RWPE2 (cell line): ENCODE measurements at regions not wholly inside any gene's neighbourhood (a gene's known extent, or its start where the extent isn't known, plus 50 kb on each side); places are given as distances from the start of the nearest gene placed in this dataset.
"Not testable (repeated sequence)": the region's sequence is repeated elsewhere in the genome, so short reads cannot be mapped to it uniquely, and the experiment has no call there.

Experiments used
- ATAC-seq: fragments of 200-7000 bp; cut with Tn5 transposase; 3 replicates; pipeline ENCODE4 v1.9.1; 2021; ENCODE audit warnings: low read depth
- DNase-seq: peaks from one replicate; pipeline ENCODE4 v3.0.0-alpha.2; 2020; ENCODE audit warnings: low spot score
- H3K27ac ChIP-seq: fragments of 450-650 bp; 2 replicates; pipeline ENCODE4 v1.5.1; 2017; ENCODE audit warnings: mild to moderate bottlenecking; ENCODE audit not compliant: poor library complexity, severe bottlenecking
- H3K27me3 ChIP-seq: fragments of 250-450 bp; sonication (Bioruptor Pico); 2 replicates; pipeline ENCODE4 v1.5.1; 2021; ENCODE audit warnings: mild to moderate bottlenecking, moderate library complexity; ENCODE audit not compliant: insufficient read depth, poor library complexity, severe bottlenecking
- H3K36me3 ChIP-seq: fragments of 250-450 bp; sonication (Bioruptor Pico); 2 replicates; pipeline ENCODE4 v1.5.1; 2020; ENCODE audit warnings: low read depth, mild to moderate bottlenecking, moderate library complexity
- H3K4me1 ChIP-seq: fragments of 250-450 bp; sonication (Bioruptor Pico); 2 replicates; pipeline ENCODE4 v1.5.1; 2021; ENCODE audit warnings: mild to moderate bottlenecking, moderate library complexity; ENCODE audit not compliant: insufficient read depth, poor library complexity, severe bottlenecking
- H3K4me3 ChIP-seq: fragments of 250-450 bp; sonication (Bioruptor Pico); 2 replicates; pipeline ENCODE4 v1.5.1; 2021; ENCODE audit warnings: mild to moderate bottlenecking, moderate library complexity; ENCODE audit not compliant: severe bottlenecking
- H3K9me3 ChIP-seq: fragments of 250-450 bp; sonication (Bioruptor Pico); 2 replicates; pipeline ENCODE4 v1.5.1; 2021; ENCODE audit warnings: mild to moderate bottlenecking, moderate library complexity; ENCODE audit not compliant: severe bottlenecking
- CTCF ChIP-seq: fragments of 450-650 bp; IDR thresholded peaks from one replicate; pipeline ENCODE4 v1.5.1; 2017; ENCODE audit warnings: mild to moderate bottlenecking, moderate library complexity; ENCODE audit not compliant: poor library complexity, severe bottlenecking

GRCh38 chr21:14890141-14890540 lies 174.7 kb downstream of the NRIP1 start:
- Histone ChIP-seq H3K27ac (no peak overlapping the region), H3K27me3 (no peaks in the 10 kb centered on the region), H3K9me3 (no peaks in the 10 kb centered on the region), H3K4me1 (peaks cover 7% of the 10 kb centered on the region), H3K4me3 (no peak overlapping the region), H3K36me3 (no peaks in the 10 kb centered on the region)
- ATAC-seq (no peak), DNase-seq (no peak)
- TF ChIP-seq CTCF: no peak

GRCh38 chr21:14889080-14889810 lies 175.6 kb downstream of the NRIP1 start:
- no peak overlapping the region for H3K27ac ChIP-seq
- peaks cover 7% of the 10 kb centered on the region for H3K4me1 ChIP-seq
- DNase-seq (no peak), ATAC-seq (peak; percentile 71)
- no peak overlapping the region for H3K4me3 ChIP-seq
- no peak for TF ChIP-seq CTCF
- H3K36me3 ChIP-seq: no peaks in the 10 kb centered on the region
- H3K27me3 ChIP-seq: no peaks in the 10 kb centered on the region
- H3K9me3 ChIP-seq: no peaks in the 10 kb centered on the region

GRCh38 chr21:14888202-14888601 lies 176.6 kb downstream of the NRIP1 start:
- DNase-seq (no peak), ATAC-seq (peak; percentile 35; the same call in 1 of the 3 replicates)
- Histone ChIP-seq H3K4me1 (peaks cover 7% of the 10 kb centered on the region), H3K36me3 (no peaks in the 10 kb centered on the region), H3K9me3 (no peaks in the 10 kb centered on the region), H3K4me3 (no peak overlapping the region), H3K27me3 (no peaks in the 10 kb centered on the region), H3K27ac (no peak overlapping the region)
- no peak for TF ChIP-seq CTCF

GRCh38 chr21:14886001-14886400 lies 178.8 kb downstream of the NRIP1 start:
- ATAC-seq (no peak), DNase-seq (no peak)
- H3K27me3 ChIP-seq: no peaks in the 10 kb centered on the region
- H3K36me3 ChIP-seq: no peaks in the 10 kb centered on the region
- no peak overlapping the region for H3K4me3 ChIP-seq
- TF ChIP-seq CTCF: no peak
- H3K9me3 ChIP-seq: no peaks in the 10 kb centered on the region
- peaks cover 13% of the 10 kb centered on the region for H3K4me1 ChIP-seq
- H3K27ac ChIP-seq: no peak overlapping the region

GRCh38 chr21:14883351-14883750 lies 181.4 kb downstream of the NRIP1 start:
- Histone ChIP-seq H3K4me1 (peaks cover 25% of the 10 kb centered on the region), H3K4me3 (no peak overlapping the region), H3K27me3 (no peaks in the 10 kb centered on the region), H3K9me3 (no peaks in the 10 kb centered on the region), H3K36me3 (no peaks in the 10 kb centered on the region), H3K27ac (no peak overlapping the region)
- TF ChIP-seq CTCF: no peak
- ATAC-seq (no peak), DNase-seq (no peak)

GRCh38 chr21:14882545-14882944 lies 182.3 kb downstream of the NRIP1 start:
- not testable (repeated sequence) for ATAC-seq, DNase-seq, H3K36me3 ChIP-seq, H3K27ac ChIP-seq, H3K27me3 ChIP-seq, H3K4me3 ChIP-seq, H3K9me3 ChIP-seq
- peaks cover 33% of the 10 kb centered on the region for H3K4me1 ChIP-seq
